DMS53 treated with DMSO at 0.1 percent for 48 hours (cell line): ENCODE measurements at regions not wholly inside any gene's neighbourhood (a gene's known extent, or its start where the extent isn't known, plus 50 kb on each side); places are given as distances from the start of the nearest gene placed in this dataset.
"Not testable (repeated sequence)": the region's sequence is repeated elsewhere in the genome, so short reads cannot be mapped to it uniquely, and the experiment has no call there.

Experiments
- DNase-seq: peaks from one replicate; lab custom pipeline; 2025; ENCODE audit not compliant: unreplicated experiment; lab: John Stamatoyannopoulos, UW

DNA sequence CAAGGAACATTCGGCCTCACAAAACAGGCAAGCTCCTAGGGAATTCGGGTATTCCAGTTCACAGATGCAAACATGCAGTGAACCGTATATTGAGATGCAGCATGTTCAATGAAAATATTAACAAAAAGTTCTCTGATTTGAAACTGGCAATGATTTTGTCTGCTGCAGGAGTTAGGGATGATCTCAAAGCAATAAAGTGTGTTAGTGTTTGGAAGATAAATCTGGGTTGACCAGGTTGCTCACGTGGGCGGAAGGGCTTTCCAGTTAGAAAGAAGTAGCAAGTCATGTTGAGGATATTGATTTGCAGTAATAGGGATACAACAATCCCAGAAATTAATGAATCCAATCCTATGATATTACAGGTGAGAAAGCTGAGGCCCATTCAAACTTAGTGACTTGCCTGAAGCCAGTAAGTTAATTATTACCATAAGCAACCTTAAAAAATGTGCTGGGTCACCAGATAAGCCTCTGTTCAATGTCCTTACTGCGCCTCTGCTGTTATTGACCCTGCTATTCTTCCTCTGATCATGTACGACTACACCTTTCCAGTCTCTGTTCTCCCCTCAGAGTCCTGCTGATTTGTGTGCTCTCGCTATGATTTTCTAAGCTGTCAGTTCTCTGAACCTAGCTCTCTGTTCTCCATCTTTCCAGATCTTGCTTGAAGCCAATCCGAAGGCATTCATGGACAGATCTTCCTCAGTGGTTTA is 370.8 kb downstream of the DSEL start:
- peak; percentile 38 for DNase-seq

DNA sequence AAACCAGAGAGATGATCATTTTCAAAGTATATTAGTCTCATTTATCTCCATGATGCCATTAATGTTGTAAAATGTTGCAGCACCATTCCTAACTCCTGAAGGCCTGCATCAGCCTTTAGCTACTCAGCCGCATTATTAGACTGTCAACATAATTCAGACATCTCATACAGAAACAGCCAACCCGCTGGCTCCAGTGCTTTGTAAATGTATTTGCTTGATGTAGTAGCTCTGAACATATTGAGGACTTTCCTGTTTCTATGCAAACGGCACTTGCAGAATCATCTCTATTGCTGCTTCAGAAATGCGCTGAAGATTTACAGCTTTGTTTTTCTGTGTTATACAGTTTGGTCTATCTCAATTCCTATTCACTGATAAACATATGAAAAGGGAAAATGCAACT is 372.2 kb downstream of the DSEL start:
- DNase-seq = no peak

DNA sequence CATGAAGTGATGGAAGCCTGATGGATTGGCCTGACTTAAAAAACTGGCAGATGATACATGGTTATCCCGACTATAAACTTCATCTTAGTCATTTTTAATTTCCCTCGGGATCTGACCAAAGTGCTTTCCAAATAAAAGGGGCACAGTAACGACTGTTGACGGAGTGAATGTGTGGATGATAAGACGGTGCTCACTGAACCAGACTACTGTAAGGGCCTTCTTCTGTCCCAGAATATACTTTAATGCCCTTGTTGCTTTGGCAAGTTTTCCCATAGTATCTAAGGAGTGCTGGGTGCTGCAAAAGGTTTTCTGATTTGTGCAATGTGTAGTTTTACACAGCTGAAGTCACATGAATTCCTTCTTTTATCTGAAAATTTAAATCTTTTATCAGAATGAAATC is 373.5 kb downstream of the DSEL start:
- DNase-seq = no peak

DNA sequence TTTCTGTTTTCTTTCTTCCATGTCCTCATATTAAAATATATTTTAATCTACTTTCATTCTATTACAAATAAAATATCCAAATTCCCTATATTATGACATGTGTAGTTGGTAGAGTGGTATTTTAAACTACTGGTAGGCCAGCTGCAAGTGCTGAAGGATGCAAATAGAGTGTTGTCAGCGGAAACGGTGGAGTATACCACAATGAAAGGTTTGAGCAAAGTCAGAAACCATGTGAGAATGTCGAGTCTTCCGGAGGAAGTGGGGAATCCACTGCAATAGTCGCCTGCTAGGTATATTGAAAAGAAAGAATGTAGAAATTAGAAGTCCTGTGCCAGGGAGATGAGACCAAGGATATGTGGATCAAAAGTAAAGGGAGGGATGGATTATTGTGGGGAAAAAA is 373.9 kb downstream of the DSEL start:
- DNase-seq = no peak

GRCh38 chr18:67140495-67140894 is 376.0 kb downstream of the DSEL start:
- no peak for DNase-seq

- DNase-seq = no peak
Measured at GRCh38 chr18:67139899-67140298, 376.6 kb downstream of the DSEL start.

DNA sequence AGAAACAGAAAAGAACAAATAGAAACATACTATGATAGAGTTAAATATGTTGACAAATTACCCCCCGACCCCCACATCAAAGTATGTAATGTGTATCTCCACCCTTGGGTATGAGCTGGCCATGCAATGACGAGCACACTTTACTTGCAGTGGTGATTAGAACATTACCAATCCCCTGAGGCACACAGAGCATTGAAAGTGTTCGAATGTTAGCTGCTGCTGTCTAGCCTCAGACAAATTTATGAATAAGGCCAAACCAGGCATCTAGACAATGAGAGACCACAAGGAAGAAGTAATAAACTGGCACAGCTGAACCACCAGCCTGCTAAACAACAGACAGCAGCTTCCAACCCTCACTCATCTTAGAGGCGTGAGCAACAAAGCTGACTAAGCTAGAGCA is 380.5 kb downstream of the DSEL start:
- DNase-seq = no peak

DNA sequence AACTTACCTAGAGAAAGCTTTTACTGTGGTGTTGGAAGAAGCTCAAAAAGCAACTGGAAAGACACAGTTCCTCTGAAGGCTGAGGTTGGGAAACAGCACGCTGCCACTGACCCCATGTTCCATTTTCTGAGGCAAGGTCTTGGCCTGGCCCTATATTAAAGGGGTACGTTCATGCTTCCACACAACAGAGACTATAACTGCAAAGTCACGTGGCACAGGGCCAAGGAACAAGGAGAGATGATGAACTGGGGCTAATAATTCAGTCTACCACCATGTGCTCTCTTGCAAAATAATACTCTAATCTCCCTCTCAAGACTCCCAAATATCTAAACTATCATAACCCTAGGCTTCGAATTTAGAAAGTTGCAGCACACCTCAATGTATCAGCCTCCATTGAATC is 381.6 kb downstream of the DSEL start:
- no peak for DNase-seq

DNA sequence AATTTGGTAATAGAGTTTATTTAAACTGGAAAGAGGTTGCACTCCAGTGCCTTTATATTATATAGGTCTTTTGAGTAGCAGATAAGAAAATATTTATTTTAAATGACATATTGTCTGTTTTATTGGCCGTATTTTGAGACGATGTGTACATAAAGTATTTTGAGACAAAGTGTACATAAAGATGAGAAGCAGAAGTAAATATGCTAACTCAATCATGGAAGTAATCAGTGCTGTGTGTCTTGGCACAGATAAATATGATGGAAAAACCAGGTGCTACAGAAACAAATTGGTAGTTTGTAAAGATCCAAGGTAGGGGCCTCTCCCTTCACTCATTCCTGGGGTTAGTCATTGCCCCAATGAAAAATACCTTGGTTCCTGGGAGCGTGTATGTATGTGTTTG is 382.9 kb downstream of the DSEL start:
- peak; percentile 96 for DNase-seq

DNA sequence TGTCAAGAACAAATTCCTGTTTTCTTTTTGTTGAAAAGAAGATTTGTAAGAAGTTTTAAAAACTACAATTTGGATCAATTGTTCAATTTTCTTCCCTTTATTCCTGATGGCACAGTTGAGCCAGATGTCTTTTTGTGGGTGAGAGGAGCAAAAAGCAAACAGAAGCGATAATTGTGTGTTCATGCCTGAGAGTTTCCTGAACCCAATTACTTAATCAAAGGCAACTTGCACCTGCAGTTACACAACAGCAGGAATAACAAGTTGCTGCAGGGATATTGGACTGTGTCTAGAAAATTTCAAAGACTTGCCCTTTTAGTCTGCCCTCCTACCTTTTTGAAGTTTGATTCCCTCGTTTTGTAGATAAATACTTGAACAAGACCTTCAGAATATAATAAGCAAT is 383.6 kb downstream of the DSEL start:
- DNase-seq = peak; percentile 89

GRCh38 chr18:67131498-67131897 is 385.0 kb downstream of the DSEL start:
- no peak for DNase-seq

- not testable (repeated sequence) for DNase-seq
Measured at GRCh38 chr18:67126751-67127150, 389.8 kb downstream of the DSEL start.

DNA sequence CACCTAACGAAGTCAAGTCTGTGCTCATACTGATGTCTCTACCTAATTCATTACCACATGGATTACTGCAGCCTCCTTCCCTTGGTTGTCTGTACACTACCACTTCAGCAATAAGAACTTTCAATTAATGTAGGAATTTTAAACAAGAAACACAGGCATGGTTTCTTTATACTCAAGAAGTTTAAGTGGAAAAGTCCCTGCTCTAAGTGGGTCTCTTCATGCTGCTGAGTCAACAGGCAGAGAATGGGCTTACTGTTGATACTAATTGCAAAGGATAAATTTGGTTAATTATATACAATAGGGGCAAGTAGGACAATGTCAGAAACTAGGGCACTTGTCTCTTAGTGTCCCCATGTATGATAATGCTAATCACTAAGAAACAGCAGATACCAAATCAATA is 392.6 kb downstream of the DSEL start:
- DNase-seq = no peak

DNA sequence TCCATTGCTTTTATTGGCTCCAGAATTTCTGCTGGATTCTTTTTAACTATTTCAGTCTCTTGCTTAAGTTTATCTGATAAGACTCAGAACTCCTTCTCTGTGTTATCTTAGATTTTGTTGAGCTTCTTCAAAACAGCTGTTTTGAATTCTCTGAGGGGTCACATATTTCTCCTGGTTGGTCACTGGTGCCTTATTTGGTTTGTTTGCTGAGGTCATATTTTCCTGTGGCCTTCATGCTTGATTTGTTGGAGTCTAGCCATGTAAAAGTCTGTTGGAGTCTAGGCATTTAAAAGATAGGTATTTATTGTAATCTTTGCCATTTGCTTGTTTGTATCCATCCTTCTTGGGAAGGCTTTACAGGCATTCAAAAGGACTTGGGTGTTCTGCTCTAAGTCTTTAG is 398.7 kb downstream of the DSEL start:
- DNase-seq = peak; percentile 17

DNA sequence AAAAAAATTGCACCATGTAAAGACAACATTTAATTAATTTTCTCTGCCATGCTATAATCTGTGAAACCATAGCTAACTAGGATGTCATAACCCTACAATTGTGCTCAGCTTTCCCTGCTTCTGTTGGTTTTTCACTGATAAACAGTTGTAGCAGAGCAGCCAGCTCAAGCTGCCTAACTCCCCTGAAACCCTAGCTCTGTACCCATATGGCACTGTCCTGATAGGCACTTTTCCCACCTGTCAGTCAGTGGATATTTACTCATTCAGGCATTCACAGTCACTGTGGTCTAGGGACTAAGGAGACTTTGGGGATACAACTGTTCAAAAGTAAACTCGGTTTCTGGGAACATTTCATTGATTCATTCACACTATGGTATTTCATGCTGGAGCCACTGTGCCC is 407.0 kb downstream of the DSEL start:
- no peak for DNase-seq

DNA sequence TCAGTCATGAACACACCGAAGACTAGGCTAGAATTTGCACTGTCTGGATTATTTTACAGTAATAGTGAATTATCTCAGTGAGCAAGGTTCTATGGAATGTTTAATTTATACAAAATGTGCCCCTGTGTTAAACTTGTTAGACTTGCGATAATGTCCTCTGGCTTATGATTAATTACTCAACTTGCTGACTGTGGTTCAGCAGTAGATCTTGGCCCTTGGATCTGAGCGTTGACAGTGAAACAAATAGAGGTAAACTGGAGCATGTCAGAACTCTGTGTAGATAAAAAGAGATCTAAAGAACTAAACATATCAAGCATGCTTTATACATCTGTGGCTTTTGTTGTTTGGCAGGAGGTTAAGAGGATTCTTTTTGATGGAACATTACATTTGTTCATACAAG is 407.6 kb downstream of the DSEL start:
- DNase-seq = no peak

- peak; percentile 92 for DNase-seq
Measured at GRCh38 chr18:67104700-67105284, 411.7 kb downstream of the DSEL start.

DNA sequence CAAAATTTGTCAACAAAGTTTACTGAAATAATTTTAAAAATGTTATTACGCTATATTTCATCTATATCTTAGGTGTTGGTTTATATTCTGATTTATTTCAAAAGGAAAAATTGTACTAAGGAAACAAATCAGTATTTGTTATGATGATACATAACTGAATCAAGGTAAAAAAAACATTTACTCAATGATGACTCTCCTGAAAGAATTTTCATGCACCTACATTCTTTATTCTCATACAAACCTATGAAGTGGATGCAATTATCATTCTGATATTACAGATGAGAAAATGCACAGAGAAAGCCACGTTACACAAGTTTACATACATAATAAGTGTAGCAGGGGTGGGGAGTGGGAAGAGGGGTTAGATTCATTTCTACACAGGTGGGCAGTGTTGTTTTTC is 422.4 kb downstream of the DSEL start:
- no peak for DNase-seq

GRCh38 chr18:67092141-67092540 is 424.4 kb downstream of the DSEL start:
- DNase-seq = no peak

DNA sequence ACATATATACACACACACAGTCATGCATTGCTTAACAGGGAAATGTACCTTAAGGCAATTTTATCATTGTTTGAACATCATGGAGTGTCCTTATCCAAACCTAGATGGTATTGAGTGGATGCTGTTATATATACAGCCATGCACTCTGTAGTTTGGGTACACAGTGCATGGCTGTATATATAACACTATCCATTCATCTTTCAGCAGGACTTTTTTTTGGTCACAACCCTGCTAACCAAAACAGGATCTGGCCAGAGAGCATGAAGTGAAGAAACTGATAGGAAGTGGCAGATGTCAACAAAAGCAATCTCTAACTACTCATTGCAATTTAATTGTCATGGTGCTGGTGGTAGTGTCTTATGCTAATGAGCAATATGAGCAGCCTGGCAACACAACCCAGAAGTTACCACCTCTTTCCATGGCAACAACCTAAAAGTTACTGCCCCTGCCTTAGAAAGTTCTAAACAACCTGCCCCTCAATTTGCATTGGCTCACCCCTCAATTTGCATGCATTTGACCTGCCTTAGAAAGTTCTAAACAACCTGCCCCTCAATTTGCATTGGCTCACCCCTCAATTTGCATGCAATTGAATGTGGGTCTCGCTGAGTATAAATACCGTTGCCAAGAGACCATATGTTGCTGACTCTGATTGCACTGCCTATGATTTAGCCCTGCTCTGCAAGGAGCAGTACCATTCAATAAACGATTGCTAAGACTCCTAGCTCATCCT is 434.9 kb downstream of the DSEL start:
- DNase-seq = no peak

DNA sequence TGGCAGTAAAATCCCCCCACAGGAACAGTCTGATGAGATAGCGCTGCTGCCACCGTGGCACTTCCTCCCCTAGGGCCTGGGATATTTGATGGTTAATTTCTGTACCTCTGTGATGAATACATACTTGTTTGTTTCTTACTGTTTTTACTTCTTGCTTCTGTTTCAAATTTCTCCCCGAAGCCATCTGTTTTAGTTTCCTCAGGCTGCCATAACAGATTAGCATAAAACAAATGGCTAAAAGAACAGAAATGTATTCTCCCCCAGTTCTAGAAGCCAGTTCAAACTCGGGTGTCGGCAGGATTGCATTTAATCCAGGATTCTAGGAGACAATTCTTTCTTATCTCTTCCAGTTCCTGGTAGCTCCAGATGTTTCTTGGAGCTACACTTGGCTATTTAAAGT is 435.9 kb downstream of the DSEL start:
- no peak for DNase-seq

DNA sequence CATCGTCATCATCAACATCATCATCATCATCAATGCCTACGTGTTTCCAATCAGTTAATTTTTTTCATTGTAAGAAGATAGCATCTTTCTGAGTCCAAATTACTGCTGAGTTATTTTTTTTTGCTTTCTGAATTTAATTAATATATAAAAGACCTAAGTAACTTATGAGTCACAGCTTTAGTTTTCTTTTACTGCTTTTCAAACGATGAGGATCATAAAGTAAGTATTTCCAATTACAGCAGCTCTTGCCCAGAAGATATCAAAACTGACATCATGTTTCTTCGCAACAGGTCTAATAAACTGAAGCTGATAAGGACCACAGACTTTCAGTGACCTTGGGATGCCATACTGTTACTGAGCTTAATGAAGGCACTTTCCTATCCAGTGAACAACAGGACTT is 442.2 kb downstream of the DSEL start:
- peak; percentile 26 for DNase-seq
